GM21529 (cell line): ENCODE measurements at regions not wholly inside any gene's neighbourhood (a gene's known extent, or its start where the extent isn't known, plus 50 kb on each side); places are given as distances from the start of the nearest gene placed in this dataset.
"Not testable (repeated sequence)": the region's sequence is repeated elsewhere in the genome, so short reads cannot be mapped to it uniquely, and the experiment has no call there.

Experiments
- ATAC-seq: cut with Tn5 transposase; IDR thresholded peaks from one replicate; pipeline ENCODE4 v1.9.1; 2021; ENCODE audit not compliant: unreplicated experiment

GRCh38 chr5:122515210-122515609 lies 203.2 kb downstream of the SNCAIP start:
- not testable (repeated sequence) for ATAC-seq

GRCh38 chr5:122515709-122516431 lies 203.8 kb downstream of the SNCAIP start:
- no peak for ATAC-seq

GRCh38 chr5:122516432-122516743 lies 204.4 kb downstream of the SNCAIP start:
- ATAC-seq, result no peak

GRCh38 chr5:122517091-122517490 lies 205.1 kb downstream of the SNCAIP start:
- ATAC-seq, result no peak

GRCh38 chr5:122523776-122524175 lies 211.7 kb downstream of the SNCAIP start:
- no peak for ATAC-seq

GRCh38 chr5:122527547-122527946 lies 215.5 kb downstream of the SNCAIP start:
- ATAC-seq, result no peak

- no peak for ATAC-seq
These were observed 220.0 kb downstream of the SNCAIP start for GRCh38 chr5:122532035-122532434.

GRCh38 chr5:122533825-122534224 lies 221.8 kb downstream of the SNCAIP start:
- ATAC-seq, result no peak

- ATAC-seq, result no peak
These were observed 222.8 kb downstream of the SNCAIP start for GRCh38 chr5:122534829-122535228.

- no peak for ATAC-seq
These were observed 229.4 kb downstream of the SNCAIP start for GRCh38 chr5:122541388-122541787.

GRCh38 chr5:122545986-122546385 lies 228.9 kb upstream of the SNX2 start:
- ATAC-seq, result no peak

- ATAC-seq, result no peak
These were observed 227.7 kb upstream of the SNX2 start for GRCh38 chr5:122547219-122547618.

GRCh38 chr5:122547669-122548068 lies 227.2 kb upstream of the SNX2 start:
- no peak for ATAC-seq

- no peak for ATAC-seq
These were observed 215.2 kb upstream of the SNX2 start for GRCh38 chr5:122559676-122560075.

GRCh38 chr5:122561209-122561608 lies 213.7 kb upstream of the SNX2 start:
- no peak for ATAC-seq

GRCh38 chr5:122565331-122565730 lies 209.5 kb upstream of the SNX2 start:
- ATAC-seq, result no peak

GRCh38 chr5:122576256-122577016 lies 198.4 kb upstream of the SNX2 start:
- no peak for ATAC-seq

GRCh38 chr5:122581629-122582028 lies 193.3 kb upstream of the SNX2 start:
- ATAC-seq, result no peak

GRCh38 chr5:122584411-122585300 lies 190.2 kb upstream of the SNX2 start:
- no peak for ATAC-seq

- no peak for ATAC-seq
These were observed 189.5 kb upstream of the SNX2 start for GRCh38 chr5:122585371-122585770.

- ATAC-seq, result no peak
These were observed 188.5 kb upstream of the SNX2 start for GRCh38 chr5:122586351-122586750.

- no peak for ATAC-seq
These were observed 183.1 kb upstream of the SNX2 start for GRCh38 chr5:122591828-122592227.
